Activated CD8-positive, alpha-beta memory T cell treated with anti-CD3 and anti-CD28 coated beads for 36 hours (primary cell): ENCODE measurements at regions not wholly inside any gene's neighbourhood (a gene's known extent, or its start where the extent isn't known, plus 50 kb on each side); places are given as distances from the start of the nearest gene placed in this dataset.

Source experiments
- CTCF ChIA-PET: fragments of 350-600 bp; sonication (Branson Sonifier 250); formaldehyde crosslinking; loops from one replicate; lab custom pipeline; 2021; ENCODE audit warnings: antibody characterized with exemption; lab: Charles Lee
- POLR2A ChIA-PET: fragments of 350-600 bp; sonication (Branson Sonifier 250); formaldehyde crosslinking; loops from one replicate; lab custom pipeline; 2021; ENCODE audit warnings: antibody characterized with exemption; lab: Charles Lee

- ChIA-PET POLR2A (interaction anchor here (0.7 kb wide), 1 partner anchor 10 kb away, joined by 3 read pairs; no protein-coding TSS in a partner anchor), CTCF (interaction anchor here (1.1 kb wide), 1 partner anchor 9 kb away, joined by 3 read pairs; no protein-coding TSS in a partner anchor)
Observed at GRCh38 chr6:118701260-118701659, 49.9 kb upstream of the CEP85L start.
